ENCODE measurements at regions not wholly inside any gene's neighbourhood (a gene's known extent, or its start where the extent isn't known, plus 50 kb on each side); places are given as distances from the start of the nearest gene placed in this dataset.

DNA sequence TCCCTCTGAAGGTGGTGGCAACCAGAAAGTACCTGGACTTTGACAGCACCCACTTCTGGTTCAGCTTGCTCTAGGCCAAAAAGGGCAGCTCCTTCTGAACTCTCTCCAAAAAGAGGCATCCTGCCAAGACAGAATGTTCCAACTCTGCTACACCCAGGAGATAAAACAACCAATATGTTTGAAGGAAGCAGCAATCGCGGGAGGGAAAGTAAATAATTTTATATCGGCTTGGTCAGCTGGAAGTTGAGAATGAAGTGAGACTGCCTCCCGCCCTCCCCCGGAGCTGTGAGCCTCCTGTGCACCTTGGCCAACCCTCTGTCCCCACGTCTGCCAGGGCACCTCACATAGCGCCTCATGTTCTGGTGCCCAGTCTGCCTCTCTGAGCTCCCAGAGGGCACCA lies 130.3 kb upstream of the ATP1A1 start:
- no peaks in the 10 kb centered on the region for H3K79me2 ChIP-seq (ENCODE audit: low read length)
- H3K9me2 ChIP-seq (replicated peaks; ENCODE audit: insufficient read depth, low read length): no peaks in the 10 kb centered on the region
- no peak overlapping the region for H3K27ac ChIP-seq (ENCODE audit: low read length)
- H3K36me3 ChIP-seq (replicated peaks; ENCODE audit: insufficient read depth, low read length): no peaks in the 10 kb centered on the region
- no peak overlapping the region for H3K4me2 ChIP-seq (ENCODE audit: low read depth, low read length)
- H3K9me3 ChIP-seq (replicated peaks; ENCODE audit: insufficient read depth, low read length): no peaks in the 10 kb centered on the region
- no peaks in the 10 kb centered on the region for H3K27me3 ChIP-seq (replicated peaks; ENCODE audit: insufficient read depth, low read length)
- H3K4me1 ChIP-seq (ENCODE audit: low read length): no peaks in the 10 kb centered on the region
- H4K20me1 ChIP-seq (ENCODE audit: insufficient read depth, low read length): no peaks in the 10 kb centered on the region
- H2AFZ ChIP-seq (ENCODE audit: low read length): no peak overlapping the region
- no peaks in the 10 kb centered on the region for H3F3A ChIP-seq (ENCODE audit: insufficient read depth, low read length)
- DNase-seq: no peak
- no peak overlapping the region for H3K4me3 ChIP-seq (ENCODE audit: low read length)
- no peak overlapping the region for H3K9ac ChIP-seq (ENCODE audit: low read length)
- TF ChIP-seq, protein P1, sequence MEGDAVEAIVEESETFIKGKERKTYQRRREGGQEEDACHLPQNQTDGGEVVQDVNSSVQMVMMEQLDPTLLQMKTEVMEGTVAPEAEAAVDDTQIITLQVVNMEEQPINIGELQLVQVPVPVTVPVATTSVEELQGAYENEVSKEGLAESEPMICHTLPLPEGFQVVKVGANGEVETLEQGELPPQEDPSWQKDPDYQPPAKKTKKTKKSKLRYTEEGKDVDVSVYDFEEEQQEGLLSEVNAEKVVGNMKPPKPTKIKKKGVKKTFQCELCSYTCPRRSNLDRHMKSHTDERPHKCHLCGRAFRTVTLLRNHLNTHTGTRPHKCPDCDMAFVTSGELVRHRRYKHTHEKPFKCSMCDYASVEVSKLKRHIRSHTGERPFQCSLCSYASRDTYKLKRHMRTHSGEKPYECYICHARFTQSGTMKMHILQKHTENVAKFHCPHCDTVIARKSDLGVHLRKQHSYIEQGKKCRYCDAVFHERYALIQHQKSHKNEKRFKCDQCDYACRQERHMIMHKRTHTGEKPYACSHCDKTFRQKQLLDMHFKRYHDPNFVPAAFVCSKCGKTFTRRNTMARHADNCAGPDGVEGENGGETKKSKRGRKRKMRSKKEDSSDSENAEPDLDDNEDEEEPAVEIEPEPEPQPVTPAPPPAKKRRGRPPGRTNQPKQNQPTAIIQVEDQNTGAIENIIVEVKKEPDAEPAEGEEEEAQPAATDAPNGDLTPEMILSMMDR (IDR thresholded peaks at IDR 0.05; ENCODE audit: low read length): no peak
- TF ChIP-seq EZH2 (optimal IDR thresholded peaks at IDR 0.05; ENCODE audit: low read depth, low read length): no peak

DNA sequence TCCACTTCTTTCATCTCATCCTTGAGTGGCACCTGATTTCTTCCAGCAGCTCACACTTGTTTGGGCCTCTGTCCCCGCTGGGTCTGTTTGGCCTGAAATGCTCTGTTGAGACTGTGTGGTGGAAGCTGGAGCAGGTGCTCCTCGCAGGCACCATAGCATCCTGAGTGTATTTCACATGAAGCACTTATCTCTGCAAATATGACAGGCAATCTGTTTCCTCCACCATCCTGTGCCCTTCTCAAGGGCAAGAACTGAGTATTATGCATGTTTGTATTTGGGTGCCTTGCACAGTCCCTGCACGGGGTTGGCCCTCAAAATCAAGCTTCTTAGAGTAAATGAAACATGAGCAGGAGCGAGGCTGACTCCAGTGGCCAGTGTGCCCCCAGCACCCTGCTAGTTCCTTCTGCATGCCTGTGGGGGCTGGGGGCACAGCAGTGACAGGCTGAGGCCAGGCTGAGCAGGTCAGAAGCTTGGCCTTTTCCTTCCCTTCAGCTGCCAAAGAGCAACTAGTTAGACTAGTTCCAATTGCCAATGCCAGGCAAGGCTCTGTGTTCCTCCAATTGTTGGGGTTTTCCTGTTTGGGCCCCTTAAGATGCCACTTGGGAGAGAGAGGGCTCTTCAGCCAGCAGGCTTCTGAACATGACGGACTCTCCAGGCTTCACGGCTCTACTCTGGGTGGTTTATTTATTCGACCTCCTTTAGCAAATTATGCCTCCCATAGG lies 129.6 kb upstream of the ATP1A1 start:
- Histone ChIP-seq H3K27me3 (replicated peaks; ENCODE audit: insufficient read depth, low read length) (no peaks in the 10 kb centered on the region), H4K20me1 (ENCODE audit: insufficient read depth, low read length) (no peaks in the 10 kb centered on the region), H3K9ac (ENCODE audit: low read length) (no peak overlapping the region), H3K9me2 (replicated peaks; ENCODE audit: insufficient read depth, low read length) (no peaks in the 10 kb centered on the region), H3K79me2 (ENCODE audit: low read length) (no peaks in the 10 kb centered on the region), H3K27ac (ENCODE audit: low read length) (no peak overlapping the region), H2AFZ (ENCODE audit: low read length) (no peak overlapping the region), H3K36me3 (replicated peaks; ENCODE audit: insufficient read depth, low read length) (no peaks in the 10 kb centered on the region), H3K4me2 (ENCODE audit: low read depth, low read length) (no peak overlapping the region), H3F3A (ENCODE audit: insufficient read depth, low read length) (no peaks in the 10 kb centered on the region), H3K4me3 (ENCODE audit: low read length) (no peak overlapping the region), H3K4me1 (ENCODE audit: low read length) (no peaks in the 10 kb centered on the region), H3K9me3 (replicated peaks; ENCODE audit: insufficient read depth, low read length) (no peaks in the 10 kb centered on the region)
- TF ChIP-seq EZH2phosphoT487 (IDR thresholded peaks at IDR 0.05; ENCODE audit: low read length) (no peak), EZH2 (optimal IDR thresholded peaks at IDR 0.05; ENCODE audit: low read depth, low read length) (no peak)
- TF ChIP-seq, protein P1 (IDR thresholded peaks at IDR 0.05; ENCODE audit: low read length): no peak
- DNase-seq: no peak

DNA sequence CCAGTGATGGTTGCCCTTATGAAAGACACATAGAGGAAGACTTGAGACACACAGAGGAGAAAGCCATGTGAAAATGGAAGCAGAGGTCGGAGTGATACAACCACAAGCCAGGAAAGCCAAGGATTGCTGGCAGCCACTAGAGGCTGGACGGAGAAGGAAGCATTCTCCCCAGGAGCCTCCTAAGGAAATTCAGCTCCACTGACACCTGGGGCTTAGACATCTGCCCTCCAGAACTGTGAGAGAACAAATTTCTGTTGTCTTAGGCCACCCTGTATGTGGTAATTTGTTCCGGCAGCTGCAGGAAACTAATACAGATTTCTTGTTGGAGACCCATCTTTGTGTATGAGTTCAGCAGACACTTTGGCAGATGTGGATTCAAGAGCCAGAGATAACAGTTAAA lies 126.9 kb upstream of the ATP1A1 start:
- H3F3A ChIP-seq (ENCODE audit: insufficient read depth, low read length): no peaks in the 10 kb centered on the region
- TF ChIP-seq EZH2phosphoT487 (IDR thresholded peaks at IDR 0.05; ENCODE audit: low read length) (no peak), EZH2 (optimal IDR thresholded peaks at IDR 0.05; ENCODE audit: low read depth, low read length) (no peak)
- TF ChIP-seq, protein P1 (IDR thresholded peaks at IDR 0.05; ENCODE audit: low read length): no peak
- H4K20me1 ChIP-seq (ENCODE audit: insufficient read depth, low read length): no peaks in the 10 kb centered on the region
- H3K9me2 ChIP-seq (replicated peaks; ENCODE audit: insufficient read depth, low read length): no peaks in the 10 kb centered on the region
- no peak overlapping the region for H3K27ac ChIP-seq (ENCODE audit: low read length)
- H3K79me2 ChIP-seq (ENCODE audit: low read length): no peaks in the 10 kb centered on the region
- no peak overlapping the region for H3K4me2 ChIP-seq (ENCODE audit: low read depth, low read length)
- no peak overlapping the region for H3K4me3 ChIP-seq (ENCODE audit: low read length)
- H3K9ac ChIP-seq (ENCODE audit: low read length): no peak overlapping the region
- no peaks in the 10 kb centered on the region for H3K27me3 ChIP-seq (replicated peaks; ENCODE audit: insufficient read depth, low read length)
- no peak for DNase-seq
- H2AFZ ChIP-seq (ENCODE audit: low read length): no peak overlapping the region
- H3K4me1 ChIP-seq (ENCODE audit: low read length): no peaks in the 10 kb centered on the region
- H3K36me3 ChIP-seq (replicated peaks; ENCODE audit: insufficient read depth, low read length): no peaks in the 10 kb centered on the region
- no peaks in the 10 kb centered on the region for H3K9me3 ChIP-seq (replicated peaks; ENCODE audit: insufficient read depth, low read length)
